ENCODE measurements at regions not wholly inside any gene's neighbourhood (a gene's known extent, or its start where the extent isn't known, plus 50 kb on each side); places are given as distances from the start of the nearest gene placed in this dataset.

- no peak overlapping the region for H3K4me2 ChIP-seq (ENCODE audit: insufficient read depth, low read length)
- no peaks in the 10 kb centered on the region for H4K20me1 ChIP-seq (replicated peaks; ENCODE audit: control insufficient read depth, extremely low read depth, insufficient read depth, low read length)
- no peaks in the 10 kb centered on the region for H3K36me3 ChIP-seq (ENCODE audit: control insufficient read depth in 2 of 2, extremely low read depth in 1 of 2, insufficient read depth in 2 of 2, low read length in 2 of 2)
- intact Hi-C loops (cut with micrococcal nuclease) (no loop called here), dilution Hi-C loops (cut with MboI; ENCODE audit: extremely low pct_ligation_motif_present, low sequenced_read_pairs) (no loop called here)
- POLR2A ChIA-PET = no interaction called here
- DNase-seq (ENCODE audit: low read depth, low spot score) (no peak), FAIRE-seq (no peak)
- H3K9me1 ChIP-seq (replicated peaks; ENCODE audit: control insufficient read depth, extremely low read depth, insufficient read depth, low read length) = no peaks in the 10 kb centered on the region
- CTCF ChIA-PET = no interaction called here
- H3K9ac ChIP-seq (replicated peaks; ENCODE audit: extremely low read depth, insufficient read depth, low read length) = no peak overlapping the region
- H2AFZ ChIP-seq (ENCODE audit: low read depth, low read length) = no peak overlapping the region
- no peaks in the 10 kb centered on the region for H3K79me2 ChIP-seq (ENCODE audit: control insufficient read depth, insufficient read depth, low read length)
- peaks cover 3% of the 10 kb centered on the region for H3K9me3 ChIP-seq (replicated peaks; ENCODE audit: control insufficient read depth, insufficient read depth, low read length)
- H3K4me3 ChIP-seq (replicated peaks in 1 of 3; ENCODE audit: insufficient read depth in 1 of 3, low read depth in 1 of 3, low read length in 3 of 3) = no peak overlapping the region
- TF ChIP-seq JUN (IDR thresholded peaks at IDR 0.05; ENCODE audit: borderline replicate concordance, insufficient read depth, insufficient read length, low read depth) (no peak), FOS (IDR thresholded peaks at IDR 0.05; ENCODE audit: borderline replicate concordance, insufficient read depth, low read length) (no peak), CTCF (IDR thresholded peaks at IDR 0.05; ENCODE audit: extremely low read depth in 1 of 2, insufficient read depth in 1 of 2, low read depth in 1 of 2, low read length in 2 of 2) (no peak), GATA2 (IDR thresholded peaks at IDR 0.05; ENCODE audit: insufficient read depth, insufficient read length, low read depth, low read length) (no peak), MAX (IDR thresholded peaks at IDR 0.05; ENCODE audit: insufficient read depth, insufficient read length) (no peak), EZH2 (IDR thresholded peaks at IDR 0.05; ENCODE audit: borderline replicate concordance, low read depth, low read length, severe bottlenecking) (no peak), POLR2AphosphoS5 (IDR thresholded peaks at IDR 0.05; ENCODE audit: insufficient read depth, low read depth, low read length) (no peak), POLR2A (IDR thresholded peaks at IDR 0.05; ENCODE audit: low read depth, low read length) (no peak), MYC (IDR thresholded peaks at IDR 0.05; ENCODE audit: low read depth, low read length) (no peak)
- BruUV-seq (replicated peaks) = no TSS peak
- no peaks in the 10 kb centered on the region for H3K27me3 ChIP-seq (ENCODE audit: control insufficient read depth in 2 of 2, insufficient read depth in 2 of 2, low read length in 2 of 2)
- H3K27ac ChIP-seq (ENCODE audit: insufficient read depth, low read depth, low read length) = no peak overlapping the region
- no peaks in the 10 kb centered on the region for H3K4me1 ChIP-seq (ENCODE audit: control insufficient read depth, extremely low read depth, insufficient read depth, low read length)
Measured at GRCh38 chr11:127103586-127104388, 103.2 kb upstream of the KIRREL3 start.

Data from endothelial cell of umbilical vein (primary cell).